ENCODE measurements at regions not wholly inside any gene's neighbourhood (a gene's known extent, or its start where the extent isn't known, plus 50 kb on each side); places are given as distances from the start of the nearest gene placed in this dataset.

GRCh38 chr2:12417786-12418185, 298.9 kb upstream of the TRIB2 start:
- no peak for DNase-seq (ENCODE audit: low spot score)

GRCh38 chr2:12419803-12420202, 296.9 kb upstream of the TRIB2 start:
- no peak for DNase-seq (ENCODE audit: low spot score)

DNA sequence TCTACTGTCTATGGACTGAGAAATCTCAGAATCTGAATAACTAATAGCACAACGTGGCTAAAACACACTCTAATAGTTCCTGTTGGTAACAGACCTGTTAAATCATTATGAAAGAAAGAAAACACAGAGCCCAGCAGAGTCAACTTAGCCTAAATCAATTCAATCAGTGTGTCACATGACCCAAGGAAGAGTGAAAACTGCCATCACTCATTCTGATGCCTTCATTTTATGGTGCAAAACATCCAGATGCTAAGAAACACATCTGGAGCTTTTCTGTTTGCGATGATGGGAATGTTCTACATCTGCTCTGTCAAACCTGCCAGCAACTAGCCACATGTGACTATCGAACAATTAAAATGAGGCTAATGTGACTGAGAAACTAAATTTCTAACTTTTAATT, 295.7 kb upstream of the TRIB2 start:
- no peak for DNase-seq (ENCODE audit: low spot score)

GRCh38 chr2:12424219-12424618, 292.5 kb upstream of the TRIB2 start:
- no peak for DNase-seq (ENCODE audit: low spot score)

GRCh38 chr2:12424809-12425208, 291.9 kb upstream of the TRIB2 start:
- peak; percentile 12 for DNase-seq (ENCODE audit: low spot score)

DNA sequence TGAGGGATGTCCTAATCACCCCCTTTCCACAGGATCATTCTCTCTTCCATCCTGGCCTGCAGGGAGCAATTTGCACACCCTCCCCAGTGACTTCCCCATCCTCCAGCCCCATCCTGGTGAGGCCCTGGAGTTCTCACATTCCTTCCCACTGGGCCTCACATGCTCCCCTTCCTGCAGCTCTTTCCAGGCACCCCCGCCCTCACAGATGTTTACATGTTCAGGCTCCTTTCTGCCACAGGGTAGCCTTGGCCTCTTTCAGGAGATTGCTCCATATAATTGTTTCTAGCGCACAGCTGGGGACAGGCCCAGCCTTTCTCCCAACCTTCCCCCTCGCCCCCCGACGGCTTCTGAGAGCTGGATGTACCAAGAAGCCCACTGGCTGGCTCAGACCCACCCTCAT, 288.4 kb upstream of the TRIB2 start:
- DNase-seq (ENCODE audit: low spot score): no peak

GRCh38 chr2:12428786-12429185, 287.9 kb upstream of the TRIB2 start:
- no peak for DNase-seq (ENCODE audit: low spot score)

DNA sequence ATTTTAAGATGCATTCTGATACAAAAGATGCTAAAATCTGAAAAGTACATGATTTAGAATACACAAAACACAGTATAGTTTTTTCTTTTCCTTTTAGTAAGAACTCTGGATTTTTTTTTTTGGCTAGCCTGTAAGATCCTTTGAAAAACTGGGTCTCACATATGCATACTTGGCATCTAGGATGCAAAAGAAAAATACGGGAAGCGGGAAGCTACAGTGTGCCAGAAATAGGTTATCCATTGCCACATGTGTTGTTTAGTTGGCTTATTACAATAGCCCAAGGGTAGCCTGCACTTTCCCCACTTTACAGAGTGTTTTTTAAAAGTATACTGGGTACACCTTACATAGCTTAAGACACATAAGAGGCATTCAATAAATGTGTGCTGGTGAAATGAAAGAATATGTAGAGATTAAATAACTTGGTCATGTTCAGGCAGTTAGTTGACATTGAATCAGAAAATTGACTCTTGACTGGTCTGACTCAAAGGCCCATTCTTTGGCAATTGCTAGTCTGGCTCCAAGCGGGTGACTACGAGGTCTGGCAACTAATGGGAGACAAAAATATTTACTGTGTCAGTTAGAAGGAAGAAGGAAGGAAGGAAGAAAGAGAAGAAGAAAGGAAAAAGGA, 286.8 kb upstream of the TRIB2 start:
- no peak for DNase-seq (ENCODE audit: low spot score)

DNA sequence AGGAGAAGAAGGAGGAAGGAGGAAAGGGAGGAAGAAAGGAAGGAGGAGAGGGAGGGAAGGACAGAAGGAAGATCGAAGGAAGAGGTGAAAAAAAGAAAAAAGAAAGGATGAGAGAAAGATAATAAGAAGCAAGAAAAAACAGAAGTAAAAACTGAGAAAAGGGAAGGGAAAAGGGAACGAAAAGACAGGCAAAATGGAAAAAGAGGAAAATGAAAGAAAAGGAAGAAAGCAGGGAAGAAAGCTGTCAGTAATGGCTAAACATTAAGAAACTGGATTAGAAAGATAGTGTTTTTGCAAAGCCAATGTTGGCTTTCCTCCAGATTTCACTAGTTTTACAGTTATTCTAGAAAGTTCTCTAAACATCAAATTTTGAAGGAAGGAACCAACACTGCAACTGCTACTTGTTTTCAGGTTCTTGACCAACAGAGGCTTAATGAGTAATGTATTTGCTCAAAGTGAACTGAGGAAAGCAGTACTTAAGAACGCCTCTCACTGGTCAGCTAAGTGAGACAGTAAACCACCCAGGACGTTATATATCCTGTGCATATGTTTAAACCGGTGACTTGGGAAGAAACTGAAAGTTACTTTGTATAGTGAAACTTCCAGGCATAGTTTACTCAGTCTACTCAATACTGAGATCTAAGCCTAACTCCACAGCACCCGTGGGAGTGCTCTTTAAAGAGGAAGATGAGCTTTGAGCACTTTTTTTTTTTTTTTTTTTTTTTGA, 286.2 kb upstream of the TRIB2 start:
- peak; percentile 5 for DNase-seq (ENCODE audit: low spot score)

DNA sequence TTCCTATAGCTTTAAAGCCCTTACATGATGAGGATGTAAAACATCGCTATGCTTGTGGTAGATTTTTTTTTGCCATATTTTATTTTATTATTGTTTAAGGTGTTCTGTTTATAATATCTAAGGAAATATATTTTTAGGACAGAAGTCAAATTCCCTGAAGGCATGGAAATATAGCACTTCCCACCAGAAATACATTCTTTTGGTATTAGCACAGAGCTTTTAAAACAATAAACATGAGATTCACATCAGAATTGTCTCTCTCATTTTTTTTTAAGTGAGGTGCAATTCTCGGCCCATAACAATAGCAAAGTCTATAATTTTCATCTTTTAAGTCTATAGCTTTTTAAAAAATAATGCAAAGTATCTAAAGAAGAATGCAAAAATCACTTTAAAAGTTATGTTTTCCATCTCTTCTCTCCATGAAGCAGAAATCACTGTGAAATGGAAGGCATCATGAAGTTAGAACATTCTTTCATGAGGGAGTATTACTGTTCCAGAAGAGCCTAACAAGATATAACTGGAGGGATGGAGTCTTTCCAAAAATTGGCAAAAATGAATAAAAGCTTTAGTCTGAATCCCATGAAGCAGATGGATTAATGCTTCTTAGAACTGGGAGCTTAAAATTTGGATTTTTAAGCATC, 283.6 kb upstream of the TRIB2 start:
- DNase-seq (ENCODE audit: low spot score): no peak

- DNase-seq (ENCODE audit: low spot score): no peak
These were observed 283.1 kb upstream of the TRIB2 start for GRCh38 chr2:12433626-12433990.

DNA sequence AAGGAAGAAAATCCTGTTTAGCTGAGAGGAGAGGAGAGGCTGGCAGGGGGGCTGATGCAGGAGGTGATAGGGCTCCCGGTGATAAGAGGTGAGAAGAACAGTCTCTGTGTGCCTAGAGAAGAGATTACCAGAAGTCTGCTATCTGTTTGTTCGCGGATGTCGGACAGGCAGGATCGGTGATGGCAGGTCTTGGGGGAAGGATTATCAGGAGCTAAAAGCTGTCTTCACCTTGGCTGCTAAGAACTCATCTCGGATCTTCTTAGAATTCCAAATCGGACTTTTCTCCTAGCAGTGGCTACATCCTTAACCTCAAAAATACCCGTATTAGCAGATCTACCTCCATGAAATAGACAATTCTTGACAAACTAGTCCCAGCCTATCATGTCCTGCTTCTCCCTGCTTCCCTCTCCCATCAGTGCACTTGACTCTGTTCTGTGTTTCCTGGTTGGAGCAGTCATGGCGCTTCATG, 282.1 kb upstream of the TRIB2 start:
- DNase-seq (ENCODE audit: low spot score): no peak

- no peak for DNase-seq (ENCODE audit: low spot score)
These were observed 281.1 kb upstream of the TRIB2 start for GRCh38 chr2:12435430-12436222.

DNA sequence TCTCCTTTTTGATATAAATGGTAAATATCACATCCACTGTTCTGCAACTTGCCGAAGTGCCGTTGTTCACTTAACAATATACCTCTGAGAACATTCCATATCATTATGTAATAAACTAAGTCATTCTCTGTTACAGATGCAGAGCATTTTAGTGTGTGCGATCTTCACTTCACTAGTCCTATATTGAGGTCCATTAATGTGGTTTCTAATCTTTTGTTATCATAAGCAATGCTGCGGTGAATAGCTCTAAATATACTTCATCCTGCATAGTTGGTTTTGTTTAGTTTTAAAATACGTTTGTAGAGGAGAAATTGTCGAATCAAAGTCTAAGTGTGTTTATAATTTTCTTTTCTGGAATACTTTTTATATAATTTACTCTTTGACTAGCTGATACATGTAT, 280.3 kb upstream of the TRIB2 start:
- no peak for DNase-seq (ENCODE audit: low spot score)

GRCh38 chr2:12436935-12437561, 279.7 kb upstream of the TRIB2 start:
- DNase-seq (ENCODE audit: low spot score): no peak

DNA sequence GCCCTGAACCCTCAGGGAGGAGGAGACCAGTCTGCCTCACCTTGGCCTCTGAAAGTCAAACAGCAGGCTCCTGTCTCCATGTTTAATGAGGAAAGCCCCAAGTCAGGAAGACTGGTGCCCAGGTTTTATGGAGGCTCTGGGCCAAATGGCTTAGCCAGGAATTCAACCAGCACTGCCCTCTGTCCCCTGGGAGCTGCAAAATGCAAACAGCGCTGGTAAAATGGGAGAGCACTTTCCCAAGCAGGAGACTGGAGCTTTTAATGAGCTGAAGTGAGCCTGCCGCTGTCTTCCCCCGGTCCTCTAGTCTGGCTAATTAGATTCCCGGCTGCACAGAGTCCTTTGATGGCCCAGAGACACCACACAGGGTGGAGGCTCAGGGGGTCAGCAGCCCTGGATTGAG, 276.0 kb upstream of the TRIB2 start:
- DNase-seq (ENCODE audit: low spot score): no peak

GRCh38 chr2:12441750-12442475, 274.8 kb upstream of the TRIB2 start:
- DNase-seq (ENCODE audit: low spot score): no peak

- DNase-seq (ENCODE audit: low spot score): no peak
These were observed 274.3 kb upstream of the TRIB2 start for GRCh38 chr2:12442476-12442847.

DNA sequence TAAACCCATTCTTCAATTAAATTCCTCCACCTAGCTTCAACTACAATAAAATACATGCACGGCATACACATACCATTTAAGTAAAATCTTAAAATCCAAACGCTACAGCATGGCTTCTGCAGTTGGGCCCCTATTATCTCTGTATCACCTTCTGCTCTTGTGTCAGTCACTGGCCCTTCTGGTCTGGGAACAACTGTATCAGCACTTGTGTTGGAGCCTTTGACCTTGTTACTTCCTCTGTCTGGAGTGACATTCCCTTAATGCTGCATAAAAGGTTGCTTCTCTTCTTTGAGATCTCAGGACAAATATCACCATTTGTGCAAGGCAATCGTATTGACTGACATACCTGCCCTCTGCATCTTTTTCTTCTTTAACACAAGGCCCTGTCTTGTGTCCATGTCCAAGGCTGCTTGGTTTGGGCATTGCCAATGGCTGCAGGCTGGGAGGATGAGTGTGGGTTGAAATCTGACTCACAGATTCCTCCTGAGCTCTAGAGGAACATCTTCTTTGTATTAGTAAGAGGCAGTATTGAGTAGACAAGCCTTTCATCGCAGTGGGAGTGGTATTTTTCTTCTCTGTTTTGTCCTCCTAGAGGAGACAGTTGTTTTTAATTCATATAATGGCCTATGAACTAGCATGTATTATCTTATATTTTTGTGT, 267.8 kb upstream of the TRIB2 start:
- no peak for DNase-seq (ENCODE audit: low spot score)

- no peak for DNase-seq (ENCODE audit: low spot score)
These were observed 265.0 kb upstream of the TRIB2 start for GRCh38 chr2:12451726-12452125.

GRCh38 chr2:12452185-12452584, 264.6 kb upstream of the TRIB2 start:
- DNase-seq (ENCODE audit: low spot score): no peak

All from globus pallidus (tissue), 1 donor.